UCSD-AML1 (cell line): ENCODE measurements at regions not wholly inside any gene's neighbourhood (a gene's known extent, or its start where the extent isn't known, plus 50 kb on each side); places are given as distances from the start of the nearest gene placed in this dataset.
"Not testable (repeated sequence)": the region's sequence is repeated elsewhere in the genome, so short reads cannot be mapped to it uniquely, and the experiment has no call there.

Experiments
- DNase-seq: peaks from one replicate; lab custom pipeline; 2025; ENCODE audit not compliant: unreplicated experiment; lab: John Stamatoyannopoulos, UW

GRCh38 chr5:103385722-103386121 is 127.2 kb downstream of the MACIR start:
- no peak for DNase-seq

- not testable (repeated sequence) for DNase-seq
Observed at GRCh38 chr5:103377638-103378037, 119.1 kb downstream of the MACIR start.

GRCh38 chr5:103375863-103376591 is 117.5 kb downstream of the MACIR start:
- DNase-seq = no peak

- DNase-seq = no peak
Observed at GRCh38 chr5:103375350-103375749, 116.8 kb downstream of the MACIR start.

- no peak for DNase-seq
Observed at GRCh38 chr5:103374473-103374963, 116.0 kb downstream of the MACIR start.

GRCh38 chr5:103373597-103374472 is 115.3 kb downstream of the MACIR start:
- no peak for DNase-seq

GRCh38 chr5:103371046-103371607 is 112.6 kb downstream of the MACIR start:
- no peak for DNase-seq

GRCh38 chr5:103369125-103370120 is 110.9 kb downstream of the MACIR start:
- no peak for DNase-seq

GRCh38 chr5:103367702-103368101 is 109.1 kb downstream of the MACIR start:
- no peak for DNase-seq

GRCh38 chr5:103366918-103367549 is 108.5 kb downstream of the MACIR start:
- DNase-seq = no peak

- no peak for DNase-seq
Observed at GRCh38 chr5:103364074-103364473, 105.5 kb downstream of the MACIR start.

GRCh38 chr5:103362211-103362610 is 103.6 kb downstream of the MACIR start:
- no peak for DNase-seq

- DNase-seq = no peak
Observed at GRCh38 chr5:103360475-103360874, 101.9 kb downstream of the MACIR start.

GRCh38 chr5:103358305-103358995 is 99.9 kb downstream of the MACIR start:
- DNase-seq = peak; percentile 5

GRCh38 chr5:103357636-103358035 is 99.1 kb downstream of the MACIR start:
- no peak for DNase-seq

GRCh38 chr5:103356350-103357091 is 98.0 kb downstream of the MACIR start:
- DNase-seq = no peak

GRCh38 chr5:103355579-103355978 is 97.0 kb downstream of the MACIR start:
- DNase-seq = no peak

GRCh38 chr5:103354446-103354845 is 95.9 kb downstream of the MACIR start:
- no peak for DNase-seq

- DNase-seq = no peak
Observed at GRCh38 chr5:103353581-103353980, 95.0 kb downstream of the MACIR start.
